H1 (cell line): ENCODE measurements at regions not wholly inside any gene's neighbourhood (a gene's known extent, or its start where the extent isn't known, plus 50 kb on each side); places are given as distances from the start of the nearest gene placed in this dataset.

ENCODE experiments used
- CTCF ChIA-PET: fragments of 300-600 bp; sonication (Branson Sonifier 250); formaldehyde crosslinking; loops from one replicate; lab custom pipeline; 2021; ENCODE audit not compliant: partially characterized antibody; lab: Charles Lee
- POLR2A ChIA-PET: fragments of 300-600 bp; sonication (Branson Sonifier 250); formaldehyde crosslinking; loops from one replicate; lab custom pipeline; 2021; ENCODE audit warnings: inconsistent platforms; ENCODE audit not compliant: partially characterized antibody; lab: Charles Lee
- DNase-seq, 2 experiments: peaks; one replicate each; pipeline versions ENCODE4 v3.0.0 to v3.0.0-alpha.2; 2010 to 2022; ENCODE audit warnings: low spot score in 2 of 2, low read depth in 1 of 2, mixed read lengths in 1 of 2
- FAIRE-seq: peaks from 2 replicates; lab custom pipeline; 2011; peaks lifted over from hg19 to GRCh38; lab: Jason Lieb, UNC
- H2AFZ ChIP-seq: 2 replicates; pipeline ENCODE4 v1.8.1; 2012; ENCODE audit warnings: low read length, inconsistent platforms
- H2AK5ac ChIP-seq: 2 replicates; pipeline ENCODE4 v1.6.1; 2013; ENCODE audit warnings: low read depth, low read length
- H2BK120ac ChIP-seq: replicated peaks from 2 replicates; pipeline ENCODE3; 2013; ENCODE audit warnings: low read depth, low read length, inconsistent platforms
- H2BK12ac ChIP-seq: 2 replicates; pipeline ENCODE4 v1.6.1; 2013; ENCODE audit warnings: low read depth, low read length
- H2BK15ac ChIP-seq: 2 replicates; pipeline ENCODE4 v1.6.1; 2013; ENCODE audit warnings: low read length
- H2BK20ac ChIP-seq: 2 replicates; pipeline ENCODE4 v1.6.1; 2013; ENCODE audit warnings: low read length
- H2BK5ac ChIP-seq: 2 replicates; pipeline ENCODE4 v1.6.1; 2013; ENCODE audit warnings: low read depth, low read length
- H3K14ac ChIP-seq: 2 replicates; pipeline ENCODE4 v1.6.1; 2013; ENCODE audit warnings: inconsistent platforms; ENCODE audit not compliant: insufficient read length
- H3K18ac ChIP-seq: 2 replicates; pipeline ENCODE4 v1.6.1; 2013; ENCODE audit warnings: low read length; ENCODE audit errors: extremely low read depth
- H3K23ac ChIP-seq: 2 replicates; pipeline ENCODE4 v1.6.1; 2013; ENCODE audit warnings: inconsistent platforms; ENCODE audit not compliant: insufficient read length
- H3K23me2 ChIP-seq: 2 replicates; pipeline ENCODE4 v1.6.1; 2013; ENCODE audit warnings: low read depth, low read length
- H3K27ac ChIP-seq: 2 replicates; pipeline ENCODE4 v1.6.1; 2011; ENCODE audit warnings: low read depth, low read length, inconsistent platforms
- H3K27me3 ChIP-seq, 4 experiments: replicated peaks in 1 of 4; 1 replicate in 1 of 4; 2 replicates in 3 of 4; pipeline versions ENCODE4 v1.6.1 to v1.8.1; 2011 to 2013; ENCODE audit warnings: low read length in 3 of 4, mild to moderate bottlenecking in 3 of 4, inconsistent platforms in 2 of 4, mixed read lengths in 2 of 4, moderate library complexity in 1 of 4; ENCODE audit not compliant: control insufficient read depth in 3 of 4, insufficient read depth in 3 of 4; ENCODE audit errors: extremely low read depth in 1 of 4
- H3K36me3 ChIP-seq, 4 experiments: 2 replicates each; pipeline versions ENCODE4 v1.6.1 to v1.8.1; 2011 to 2013; ENCODE audit warnings: mild to moderate bottlenecking in 4 of 4, low read length in 3 of 4, moderate library complexity in 2 of 4, control low read depth in 1 of 4, inconsistent platforms in 1 of 4; ENCODE audit not compliant: insufficient read depth in 4 of 4, control insufficient read depth in 2 of 4
- H3K4ac ChIP-seq: replicated peaks from 2 replicates; pipeline ENCODE3; 2013; ENCODE audit warnings: low read length, low read depth, mixed read lengths, inconsistent platforms; ENCODE audit not compliant: insufficient read length
- H3K4me1 ChIP-seq, 4 experiments: replicated peaks in 1 of 4; 1 replicate in 1 of 4; 2 replicates in 3 of 4; pipeline versions ENCODE4 v1.6.1 to v1.8.1; 2011 to 2013; ENCODE audit warnings: low read length in 3 of 4, inconsistent platforms in 2 of 4, mixed read lengths in 1 of 4; ENCODE audit not compliant: insufficient read depth in 4 of 4, control insufficient read depth in 3 of 4
- H3K4me2 ChIP-seq, 2 experiments: 2 replicates each; pipeline versions ENCODE4 v1.6.1 to v1.8.1; 2011 to 2013; ENCODE audit warnings: low read depth in 2 of 2, low read length in 2 of 2, control low read depth in 1 of 2, inconsistent platforms in 1 of 2, mild to moderate bottlenecking in 1 of 2; ENCODE audit not compliant: insufficient read depth in 1 of 2
- H3K4me3 ChIP-seq, 4 experiments: fragments of 200-600, 300-600 bp in 1 of 4; sonication (generic), shearing (Covaris generic), sonication (Bioruptor Twin) in 1 of 4; 2 replicates each; pipeline versions ENCODE4 v1.5.1 to v1.8.1; 2011 to 2016; ENCODE audit warnings: low read length in 4 of 4, low read depth in 3 of 4, control low read depth in 2 of 4, inconsistent platforms in 2 of 4, mild to moderate bottlenecking in 2 of 4, mixed read lengths in 1 of 4, moderate library complexity in 1 of 4; ENCODE audit not compliant: insufficient read depth in 2 of 4; ENCODE audit errors: extremely low read depth in 1 of 4
- H3K56ac ChIP-seq: replicated peaks from 2 replicates; pipeline ENCODE3; 2013; ENCODE audit warnings: low read depth, mild to moderate bottlenecking, mixed read lengths, low read length, inconsistent platforms; ENCODE audit not compliant: insufficient read length
- H3K79me1 ChIP-seq: 2 replicates; pipeline ENCODE4 v1.6.1; 2013; ENCODE audit warnings: low read depth, low read length, control low read depth
- H3K79me2 ChIP-seq, 2 experiments: 2 replicates each; pipeline versions ENCODE4 v1.6.1 to v1.8.1; 2012 to 2013; ENCODE audit warnings: low read length in 2 of 2, mild to moderate bottlenecking in 2 of 2, inconsistent platforms in 1 of 2; ENCODE audit not compliant: insufficient read depth in 2 of 2, control insufficient read depth in 1 of 2
- H3K9ac ChIP-seq, 4 experiments: replicated peaks in 1 of 4; 1 replicate in 1 of 4; 2 replicates in 3 of 4; pipeline versions ENCODE4 v1.6.1 to v1.8.1; 2011 to 2013; ENCODE audit warnings: low read depth in 3 of 4, low read length in 3 of 4, control low read depth in 2 of 4, mild to moderate bottlenecking in 2 of 4, moderate library complexity in 2 of 4, inconsistent platforms in 1 of 4; ENCODE audit errors: extremely low read depth in 1 of 4
- H3K9me3 ChIP-seq, 2 experiments: 2 replicates each; pipeline versions ENCODE4 v1.6.1 to v1.8.1; 2012 to 2013; ENCODE audit warnings: mild to moderate bottlenecking in 2 of 2, moderate library complexity in 2 of 2, control low read depth in 1 of 2, inconsistent platforms in 1 of 2, low read depth in 1 of 2, low read length in 1 of 2, mixed read lengths in 1 of 2; ENCODE audit not compliant: insufficient read depth in 2 of 2
- H4K20me1 ChIP-seq, 2 experiments: replicated peaks in 1 of 2; 2 replicates each; pipeline versions ENCODE3 to v1.8.1; 2011 to 2013; ENCODE audit warnings: inconsistent platforms in 2 of 2, low read length in 2 of 2, mild to moderate bottlenecking in 1 of 2; ENCODE audit not compliant: insufficient read depth in 2 of 2, control insufficient read depth in 1 of 2
- H4K5ac ChIP-seq: 2 replicates; pipeline ENCODE4 v1.6.1; 2013; ENCODE audit warnings: low read length, low read depth, mixed read lengths, inconsistent platforms; ENCODE audit not compliant: insufficient read length
- H4K8ac ChIP-seq: 2 replicates; pipeline ENCODE4 v1.8.0; 2013; ENCODE audit warnings: mild to moderate bottlenecking, moderate library complexity, low read length, inconsistent platforms; ENCODE audit not compliant: insufficient read depth; ENCODE audit errors: extremely low read depth
- H4K91ac ChIP-seq: replicated peaks from 2 replicates; pipeline ENCODE3; 2013; ENCODE audit warnings: low read length, mixed read lengths, inconsistent platforms; ENCODE audit not compliant: insufficient read length
- ASH2L ChIP-seq: fragments of 200-600, 300-600 bp; sonication (generic); IDR thresholded peaks from one replicate; pipeline ENCODE4 v1.7.1; 2017; ENCODE audit warnings: low read length
- BACH1 ChIP-seq: IDR thresholded peaks from 2 replicates; pipeline ENCODE4 v1.6.1; 2012; ENCODE audit warnings: low read length, improper control_type of control experiment
- CHD1 ChIP-seq: IDR thresholded peaks from 2 replicates; pipeline ENCODE4 v1.6.1; 2012; ENCODE audit warnings: low read depth, low read length, improper control_type of control experiment
- CREB1 ChIP-seq: IDR thresholded peaks from 2 replicates; pipeline ENCODE4 v1.6.1; 2012; ENCODE audit warnings: inconsistent platforms
- EZH2 ChIP-seq: fragments of 200-600 bp; sonication (generic); IDR thresholded peaks from 2 replicates; pipeline ENCODE4 v1.7.1; 2012; ENCODE audit warnings: low read depth, mild to moderate bottlenecking, moderate library complexity, low read length, inconsistent platforms; ENCODE audit not compliant: severe bottlenecking
- GABPA ChIP-seq: IDR thresholded peaks from 2 replicates; pipeline ENCODE4 v1.6.1; 2011; ENCODE audit warnings: mild to moderate bottlenecking, low read length, moderate library complexity, borderline replicate concordance; ENCODE audit not compliant: insufficient read depth
- HDAC6 ChIP-seq: IDR thresholded peaks from one replicate; pipeline ENCODE4 v1.7.1; 2012; ENCODE audit warnings: low read depth, mild to moderate bottlenecking, inconsistent platforms, low read length, moderate library complexity
- NRF1 ChIP-seq: IDR thresholded peaks from 2 replicates; pipeline ENCODE4 v1.6.1; 2011; ENCODE audit warnings: mild to moderate bottlenecking, low read depth, low read length, improper control_type of control experiment
- SP4 ChIP-seq: IDR thresholded peaks from 2 replicates; pipeline ENCODE4 v1.6.1; 2012; ENCODE audit warnings: low read length, inconsistent platforms
- TCF12 ChIP-seq: IDR thresholded peaks from 2 replicates; pipeline ENCODE4 v1.6.1; 2011; ENCODE audit warnings: low read depth, mild to moderate bottlenecking, low read length
- USF2 ChIP-seq: IDR thresholded peaks from 2 replicates; pipeline ENCODE4 v1.6.1; 2011; ENCODE audit warnings: low read length, improper control_type of control experiment
- YY1 ChIP-seq: IDR thresholded peaks from 2 replicates; pipeline ENCODE4 v1.6.1; 2011; ENCODE audit warnings: low read depth, mild to moderate bottlenecking, low read length
- WGBS, 2 experiments: shearing (Covaris generic) in 1 of 2; methylation state at CpG; one replicate each; pipeline versions ENCODE4 v1.1.6 to v1.1.7; 2013 to 2015; ENCODE audit warnings: low lambda C conversion rate in 2 of 2, mixed read lengths in 2 of 2, inconsistent platforms in 1 of 2, low coverage in 1 of 2, missing lambda C conversion rate in 1 of 2; ENCODE audit not compliant: insufficient replicate concordance in 2 of 2, insufficient coverage in 1 of 2, insufficient read length in 1 of 2; ENCODE audit errors: extremely low coverage in 1 of 2, missing lambda C conversion rate in 1 of 2; 5-methylcytosine and 5-hydroxymethylcytosine counted together

- FAIRE-seq (no peak), DNase-seq (peak in 1 of 2 experiments; percentile 41)
- Histone ChIP-seq H4K91ac (no peak overlapping the region), H3K4me3 (no peak overlapping the region), H3K27me3 (no peaks in the 10 kb centered on the region), H3K4me2 (no peak overlapping the region), H3K4me1 (peaks cover 0 to 7% (median 3%) of the 10 kb centered on the region in 4 experiments; a peak in 4 of 7 replicates), H3K9me3 (no peaks in the 10 kb centered on the region), H3K14ac (no peak overlapping the region), H3K56ac (no peak overlapping the region), H4K20me1 (no peaks in the 10 kb centered on the region), H2BK15ac (no peak overlapping the region), H2BK120ac (no peak overlapping the region), H3K27ac (no peak overlapping the region), H3K18ac (no peak overlapping the region; the same call in 1 of the 2 replicates), H2AFZ (no peak overlapping the region), H3K9ac (no peak overlapping the region), H2BK12ac (no peak overlapping the region), H2BK20ac (no peak overlapping the region), H4K5ac (no peak overlapping the region), H3K36me3 (no peaks in the 10 kb centered on the region), H3K23ac (no peak overlapping the region), H3K79me1 (no peaks in the 10 kb centered on the region), H2AK5ac (no peak overlapping the region), H4K8ac (no peak overlapping the region), H3K79me2 (no peaks in the 10 kb centered on the region), H3K23me2 (no peaks in the 10 kb centered on the region; the same call in 1 of the 2 replicates), H3K4ac (no peak overlapping the region), H2BK5ac (no peak overlapping the region)
- WGBS, 2 experiments, result 86% methylated on average over 10 of the region's 17 CpGs; no CpG with 5 or more reads in 1 of the 2 experiments
- CTCF ChIA-PET, result interaction anchor here (0.7 to 1.6 kb wide), 3 partner anchors 11 to 25 kb away, joined by 3 to 6 read pairs (median 5); no protein-coding TSS in a partner anchor
- no peak for TF ChIP-seq TCF12
- no peak for TF ChIP-seq BACH1
- TF ChIP-seq CHD1, result no peak
- no peak for TF ChIP-seq CREB1
- TF ChIP-seq HDAC6, result no peak
- TF ChIP-seq ASH2L, result no peak
- TF ChIP-seq YY1, result no peak
- TF ChIP-seq SP4, result no peak
- no peak for TF ChIP-seq GABPA
- no peak for TF ChIP-seq NRF1
- no peak for TF ChIP-seq USF2
- no peak for TF ChIP-seq EZH2
- POLR2A ChIA-PET, result interaction anchor here (1.4 kb wide), 1 partner anchor 9 kb away, joined by 3 read pairs; no protein-coding TSS in a partner anchor
Measured at GRCh38 chr10:131816157-131816775, 84.5 kb upstream of the PPP2R2D start.
